Kasumi-1 (cell line): ENCODE measurements at regions not wholly inside any gene's neighbourhood (a gene's known extent, or its start where the extent isn't known, plus 50 kb on each side); places are given as distances from the start of the nearest gene placed in this dataset.

ENCODE experiments used
- DNase-seq, 2 experiments: peaks; one replicate each; lab custom pipeline; 2025; lab: John Stamatoyannopoulos, UW

- DNase-seq, result no peak
These were observed 356.4 kb upstream of the ACTBL2 start for GRCh38 chr5:57839025-57839424.

GRCh38 chr5:57836921-57837320 lies 354.3 kb upstream of the ACTBL2 start:
- DNase-seq, result no peak

GRCh38 chr5:57836331-57836730 lies 353.7 kb upstream of the ACTBL2 start:
- DNase-seq, result no peak

GRCh38 chr5:57834829-57835608 lies 352.4 kb upstream of the ACTBL2 start:
- no peak for DNase-seq

- DNase-seq, result no peak
These were observed 350.9 kb upstream of the ACTBL2 start for GRCh38 chr5:57833489-57833888.

- no peak for DNase-seq
These were observed 350.3 kb upstream of the ACTBL2 start for GRCh38 chr5:57832875-57833274.

GRCh38 chr5:57831932-57832331 lies 349.3 kb upstream of the ACTBL2 start:
- no peak for DNase-seq

- DNase-seq, result no peak
These were observed 348.5 kb upstream of the ACTBL2 start for GRCh38 chr5:57831090-57831489.

GRCh38 chr5:57828221-57828620 lies 345.6 kb upstream of the ACTBL2 start:
- no peak for DNase-seq

GRCh38 chr5:57825031-57825686 lies 342.5 kb upstream of the ACTBL2 start:
- DNase-seq, result no peak

GRCh38 chr5:57824623-57825022 lies 342.0 kb upstream of the ACTBL2 start:
- DNase-seq, result no peak

- DNase-seq, result no peak
These were observed 341.4 kb upstream of the ACTBL2 start for GRCh38 chr5:57824047-57824446.

GRCh38 chr5:57822651-57823050 lies 340.0 kb upstream of the ACTBL2 start:
- no peak for DNase-seq

- no peak for DNase-seq
These were observed 335.8 kb upstream of the ACTBL2 start for GRCh38 chr5:57818397-57818796.

- DNase-seq, result no peak
These were observed 335.3 kb upstream of the ACTBL2 start for GRCh38 chr5:57817924-57818323.

GRCh38 chr5:57817001-57817453 lies 334.4 kb upstream of the ACTBL2 start:
- DNase-seq, result no peak

- DNase-seq, result no peak
These were observed 333.5 kb upstream of the ACTBL2 start for GRCh38 chr5:57816108-57816507.

- DNase-seq, result no peak
These were observed 323.1 kb upstream of the ACTBL2 start for GRCh38 chr5:57805732-57806131.

- no peak for DNase-seq
These were observed 322.6 kb upstream of the ACTBL2 start for GRCh38 chr5:57805170-57805569.

- DNase-seq, result no peak
These were observed 321.9 kb upstream of the ACTBL2 start for GRCh38 chr5:57804505-57804904.

GRCh38 chr5:57804007-57804444 lies 321.4 kb upstream of the ACTBL2 start:
- DNase-seq, result no peak

- no peak for DNase-seq
These were observed 319.5 kb upstream of the ACTBL2 start for GRCh38 chr5:57802131-57802530.

GRCh38 chr5:57795203-57795602 lies 312.6 kb upstream of the ACTBL2 start:
- DNase-seq, result no peak

- DNase-seq, result no peak
These were observed 309.3 kb upstream of the ACTBL2 start for GRCh38 chr5:57791875-57792274.
